NK-92 treated with Interleukin-12 subunit alpha and Interleukin-12 subunit beta, amount 100 ng/mL, for 24 hours (cell line): ENCODE measurements at regions not wholly inside any gene's neighbourhood (a gene's known extent, or its start where the extent isn't known, plus 50 kb on each side); places are given as distances from the start of the nearest gene placed in this dataset.

ENCODE experiments used
- DNase-seq: peaks from one replicate; lab custom pipeline; 2025; lab: John Stamatoyannopoulos, UW

DNA sequence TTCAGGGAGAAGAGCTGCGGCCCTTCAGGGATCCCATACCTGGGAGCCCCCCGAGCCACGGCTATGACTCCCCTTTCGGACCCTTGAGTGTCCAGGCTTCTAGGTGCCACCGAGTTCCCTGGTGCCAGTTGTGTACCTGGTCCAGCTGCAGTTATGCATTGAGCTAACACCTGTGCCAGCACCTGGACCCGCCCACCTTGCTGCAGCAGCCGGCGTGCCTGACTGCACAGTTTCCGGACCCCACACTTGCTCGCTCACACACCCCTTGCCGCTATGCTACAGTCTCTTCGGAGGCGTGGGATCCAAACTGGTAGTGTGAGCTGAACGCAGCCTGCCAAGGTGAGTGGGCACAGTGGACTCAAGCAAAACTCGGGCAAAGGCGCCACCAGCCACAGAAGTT lies 284.5 kb upstream of the ROBO1 start:
- DNase-seq, result no peak

DNA sequence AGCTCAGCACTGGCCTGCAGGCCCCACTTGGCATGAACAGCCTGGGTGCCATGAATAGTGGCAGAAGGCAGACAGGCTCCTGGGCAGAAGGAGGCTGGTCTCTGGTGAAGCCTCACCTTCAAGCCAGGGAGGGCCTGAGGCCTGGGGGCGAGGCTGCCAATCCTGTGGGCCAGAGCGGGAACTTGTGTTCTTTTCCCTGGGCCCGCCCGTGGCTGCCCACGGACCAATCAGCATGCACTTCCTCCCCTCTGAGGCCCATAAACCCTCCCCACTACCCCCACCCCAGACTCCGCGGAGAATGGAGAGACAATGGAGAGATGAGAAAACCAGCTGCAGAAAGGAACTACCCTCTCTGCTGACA lies 283.8 kb upstream of the ROBO1 start:
- DNase-seq, result no peak

DNA sequence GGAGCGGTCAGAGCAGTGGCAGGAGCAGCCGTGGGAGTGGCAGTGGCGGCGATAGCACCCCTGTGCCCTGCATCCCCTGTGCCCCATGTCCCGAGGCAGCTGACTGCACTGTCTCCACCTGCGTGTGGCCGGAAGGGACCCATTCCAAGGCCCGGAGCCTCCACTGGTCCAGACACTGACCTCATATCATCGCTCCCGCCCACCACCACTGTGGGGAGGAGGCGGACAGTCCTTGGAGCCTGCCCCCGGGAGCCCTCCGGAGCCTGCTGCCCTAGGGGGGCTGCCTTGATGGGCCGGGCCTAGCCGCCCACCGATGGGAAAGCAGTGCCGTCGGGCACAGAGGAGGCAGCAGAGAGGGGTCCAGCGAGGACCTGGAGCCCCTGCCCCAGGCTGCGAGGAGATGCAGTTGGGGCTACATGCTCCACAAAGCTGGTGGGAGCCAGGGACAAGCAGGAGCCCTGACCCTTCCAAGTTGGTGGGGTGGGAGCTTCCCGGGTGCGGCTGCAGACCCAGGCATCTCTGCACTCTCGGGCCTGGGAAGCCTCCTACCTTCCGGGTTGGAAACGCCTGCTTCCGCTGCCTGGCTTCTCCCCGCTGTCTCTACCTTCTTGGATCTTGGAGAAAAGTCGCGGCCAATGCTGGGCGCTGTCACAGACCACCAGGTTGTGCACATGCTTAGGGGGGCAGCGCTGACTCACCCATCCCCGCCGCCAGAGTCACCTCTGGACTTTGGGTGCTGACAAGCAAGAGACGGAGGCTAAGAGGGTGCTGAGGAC lies 283.2 kb upstream of the ROBO1 start:
- no peak for DNase-seq

DNA sequence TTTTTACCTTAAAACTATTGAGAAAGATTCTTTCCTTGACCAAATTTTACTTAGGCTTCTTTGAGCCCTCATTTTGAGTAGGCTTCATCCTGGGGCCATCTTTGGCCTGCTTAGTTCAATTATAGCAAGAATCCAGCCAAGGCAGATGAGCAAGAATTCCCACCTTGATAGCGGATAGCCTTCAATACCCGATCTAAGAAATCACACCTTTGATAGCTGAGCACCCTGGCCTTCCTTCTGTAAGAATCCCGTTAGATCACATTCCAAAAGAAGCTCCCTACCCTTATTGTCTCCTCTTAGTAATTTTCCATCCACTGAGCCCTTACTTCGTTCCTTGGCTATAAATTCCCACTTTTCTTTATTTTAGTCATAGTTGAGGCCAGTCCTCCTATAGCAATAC lies 275.4 kb upstream of the ROBO1 start:
- no peak for DNase-seq

DNA sequence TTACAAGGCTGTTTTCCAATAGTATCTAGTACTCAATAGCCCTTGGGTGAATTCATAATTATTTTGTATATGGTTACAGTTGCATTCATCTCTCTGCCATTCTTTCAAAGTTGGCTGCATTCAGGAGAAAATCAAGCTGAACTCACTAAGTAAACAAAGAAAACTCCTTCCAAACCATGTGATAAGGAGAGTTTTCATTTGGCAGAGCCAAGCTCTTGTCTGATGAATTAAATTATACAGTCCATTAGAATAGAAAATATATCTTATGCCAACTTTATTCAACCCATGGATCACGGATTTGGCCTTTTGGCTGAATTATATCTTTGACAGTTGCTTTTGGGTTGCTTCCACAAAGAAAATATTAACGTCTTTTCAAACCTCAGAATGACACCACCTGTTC lies 272.3 kb upstream of the ROBO1 start:
- DNase-seq, result no peak

DNA sequence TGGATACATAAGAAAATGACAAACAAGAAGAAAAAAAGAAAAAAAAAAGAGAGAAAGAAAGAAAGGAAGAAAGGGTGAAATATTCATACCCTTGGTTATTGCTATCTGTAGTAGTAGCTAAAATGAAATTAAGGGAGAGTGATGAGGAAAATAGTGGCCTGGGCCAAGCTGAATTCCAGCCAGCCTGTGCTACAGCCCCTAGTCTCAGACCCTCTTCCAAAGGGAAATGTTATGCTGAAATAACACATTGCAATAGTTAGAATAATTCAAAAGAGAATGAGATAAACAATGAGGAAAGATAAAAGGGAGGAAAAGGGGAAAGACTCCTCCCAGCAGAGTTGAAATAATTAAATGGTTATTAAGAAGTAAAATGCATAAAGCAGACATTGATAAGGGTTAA lies 268.4 kb upstream of the ROBO1 start:
- no peak for DNase-seq

DNA sequence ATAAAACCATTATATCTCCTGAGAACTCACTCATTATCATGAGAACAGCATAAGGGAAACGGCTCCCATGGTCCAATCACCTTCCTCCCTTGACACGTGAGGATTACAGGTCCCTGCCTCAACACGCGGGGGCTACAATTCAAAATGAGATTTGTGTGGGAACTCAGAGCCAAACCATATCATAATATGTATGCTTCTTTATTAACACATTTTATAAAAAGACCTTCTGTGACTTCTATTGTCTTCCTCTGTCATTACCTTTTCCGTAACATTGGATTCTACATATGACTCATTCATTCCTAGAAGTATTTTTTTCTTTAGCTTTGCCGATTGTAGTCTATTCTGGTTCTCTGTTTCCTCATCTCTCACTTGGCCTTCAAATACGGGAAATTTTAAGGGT lies 267.2 kb upstream of the ROBO1 start:
- no peak for DNase-seq

DNA sequence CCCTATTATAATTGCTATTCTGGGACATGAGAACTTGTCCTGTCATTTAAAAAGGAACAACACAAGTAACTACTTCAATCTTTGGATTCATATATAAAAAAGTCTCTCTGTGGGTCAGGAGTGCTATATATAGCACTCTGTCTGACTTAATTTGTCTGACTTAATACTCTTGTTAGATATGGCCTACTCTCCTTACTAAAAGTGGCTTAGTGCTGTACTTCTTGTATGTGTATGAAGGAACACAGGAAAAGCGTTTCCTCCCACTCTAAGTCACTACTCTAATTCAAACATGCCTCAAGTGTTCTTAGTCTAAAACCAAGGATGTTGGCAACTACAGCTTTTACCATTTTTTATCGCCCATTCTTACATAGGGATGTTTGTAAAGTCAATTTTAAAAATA lies 255.2 kb upstream of the ROBO1 start:
- DNase-seq, result no peak

DNA sequence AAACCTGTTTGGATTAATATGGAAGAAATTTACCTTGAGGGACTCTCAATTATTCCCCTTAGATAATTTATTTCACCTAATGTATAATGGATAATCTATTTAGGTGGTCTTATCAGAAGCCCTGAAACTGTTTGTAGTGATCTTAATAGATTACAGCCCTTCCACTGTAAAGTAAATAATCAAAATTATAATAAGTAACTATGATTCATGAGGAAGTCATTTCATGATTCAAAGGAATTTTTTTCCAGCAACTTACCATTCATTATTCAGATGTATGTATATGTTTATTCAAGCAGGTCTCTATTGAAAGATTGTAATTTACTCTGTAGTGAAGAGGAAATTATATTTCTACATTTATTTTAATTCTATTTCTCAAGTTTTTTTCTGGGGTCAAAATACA lies 250.6 kb upstream of the ROBO1 start:
- no peak for DNase-seq

DNA sequence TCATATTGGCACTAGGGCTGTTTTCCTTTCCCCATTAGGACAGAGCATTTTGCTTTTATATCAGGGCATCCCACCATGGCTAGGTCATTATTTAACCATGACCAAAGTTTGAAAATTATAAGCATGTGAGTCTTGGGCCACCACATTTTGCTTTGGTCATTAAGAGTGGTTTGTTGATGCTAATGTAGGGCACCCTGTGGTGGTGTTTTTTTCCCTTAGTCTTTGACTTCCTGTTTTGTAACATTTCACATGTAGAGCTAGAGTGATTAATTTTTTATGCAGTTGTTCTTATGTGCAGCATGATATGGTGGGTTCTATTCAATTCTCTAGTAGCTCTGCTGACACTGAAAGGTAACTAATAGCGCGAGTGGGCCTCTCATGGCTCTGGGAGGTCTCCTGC lies 249.6 kb upstream of the ROBO1 start:
- no peak for DNase-seq

DNA sequence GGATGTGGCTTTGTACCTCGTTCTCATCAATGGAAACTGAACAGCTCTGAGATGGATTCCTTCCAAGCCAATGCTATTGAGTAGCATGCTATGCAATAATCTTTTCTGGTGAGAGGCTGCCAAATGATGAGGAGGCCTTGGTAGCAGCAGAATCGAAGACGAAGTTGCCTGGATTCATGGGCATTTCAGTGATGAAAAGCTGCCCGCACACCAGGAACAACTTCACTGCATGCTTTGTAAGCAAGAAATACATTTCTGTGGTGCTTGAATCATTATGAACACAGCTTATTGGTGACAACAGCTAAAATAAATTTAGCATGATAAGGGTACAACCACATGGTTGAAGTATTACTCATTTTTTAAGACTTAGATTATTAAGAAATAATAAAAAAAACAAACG lies 246.8 kb upstream of the ROBO1 start:
- no peak for DNase-seq

DNA sequence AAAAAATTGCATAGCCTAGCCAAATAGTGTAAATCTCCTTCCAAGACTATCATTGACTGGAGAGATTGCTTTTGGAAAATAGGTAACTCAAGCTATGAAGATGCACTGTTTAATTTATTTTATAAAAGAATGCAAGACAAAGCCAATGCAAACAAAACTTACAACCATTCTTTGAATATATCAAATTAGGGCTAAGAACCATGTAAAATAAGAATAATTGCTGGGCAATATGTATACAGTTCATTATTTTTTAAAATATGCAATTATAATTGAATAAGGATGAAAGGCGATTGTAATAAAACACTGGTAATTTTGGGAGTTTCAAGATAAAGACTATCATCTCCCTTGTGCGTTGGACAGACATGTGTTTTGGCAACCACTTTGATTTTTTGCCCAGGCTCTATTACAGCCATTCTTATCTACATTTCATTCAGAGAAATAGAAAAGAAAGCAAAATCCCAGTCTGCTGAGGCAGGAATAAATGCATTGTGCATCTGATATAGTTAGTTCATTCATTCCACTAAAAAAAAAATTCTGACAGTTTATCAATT lies 242.3 kb upstream of the ROBO1 start:
- DNase-seq, result no peak

DNA sequence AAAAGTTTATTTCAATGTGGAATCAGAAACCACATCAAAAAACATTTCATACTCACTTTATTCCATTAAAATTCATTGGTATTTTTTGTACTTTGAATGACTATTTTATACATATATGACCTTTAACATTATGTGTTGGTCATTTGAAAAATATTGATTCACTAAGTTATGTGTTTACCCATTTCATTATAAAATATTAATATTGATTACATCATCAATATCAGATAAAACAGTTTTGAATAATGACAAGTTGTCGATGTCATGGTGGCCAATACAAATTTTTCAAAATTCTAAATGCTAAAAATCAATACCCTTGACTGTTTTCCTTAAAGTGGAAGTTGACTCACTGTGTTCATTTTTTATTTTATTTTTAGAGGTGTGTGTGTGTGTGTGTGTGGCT lies 239.7 kb upstream of the ROBO1 start:
- no peak for DNase-seq

DNA sequence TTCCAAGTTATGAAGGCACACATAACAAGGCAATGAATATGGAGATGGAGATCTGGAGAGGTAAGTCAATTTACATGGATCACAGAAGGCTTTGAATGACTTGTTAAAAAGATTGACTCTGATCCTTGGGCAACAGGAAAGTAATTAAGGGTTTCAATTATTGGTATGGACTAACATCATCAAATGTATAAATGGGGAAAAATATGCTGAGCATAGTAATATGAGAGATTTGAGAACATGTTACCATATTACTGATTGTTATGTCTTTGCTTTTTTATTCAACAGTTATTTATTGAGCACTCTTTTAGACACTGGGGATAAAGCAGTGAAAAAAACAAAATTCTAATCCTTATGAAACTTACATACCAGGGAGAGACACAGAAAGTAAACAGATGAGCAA lies 238.5 kb upstream of the ROBO1 start:
- DNase-seq, result no peak

DNA sequence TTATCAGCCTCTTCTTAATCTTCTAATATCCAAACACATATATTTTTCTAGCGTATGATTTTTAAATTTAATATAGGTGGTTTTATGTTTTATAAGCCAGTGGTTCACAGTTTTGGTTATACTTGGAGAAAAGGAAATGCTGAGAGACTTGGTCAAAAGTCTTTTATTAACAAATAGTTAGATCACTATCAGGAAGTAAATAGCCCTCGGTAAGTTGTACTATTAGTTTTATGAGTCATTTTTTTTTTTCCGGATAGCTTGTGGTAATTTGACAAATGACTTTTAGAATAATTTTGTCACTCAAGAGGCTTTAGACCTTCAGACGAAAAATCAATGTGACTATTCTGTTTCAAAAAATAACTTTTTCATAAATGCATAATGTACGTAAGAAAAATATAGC lies 232.2 kb upstream of the ROBO1 start:
- no peak for DNase-seq

DNA sequence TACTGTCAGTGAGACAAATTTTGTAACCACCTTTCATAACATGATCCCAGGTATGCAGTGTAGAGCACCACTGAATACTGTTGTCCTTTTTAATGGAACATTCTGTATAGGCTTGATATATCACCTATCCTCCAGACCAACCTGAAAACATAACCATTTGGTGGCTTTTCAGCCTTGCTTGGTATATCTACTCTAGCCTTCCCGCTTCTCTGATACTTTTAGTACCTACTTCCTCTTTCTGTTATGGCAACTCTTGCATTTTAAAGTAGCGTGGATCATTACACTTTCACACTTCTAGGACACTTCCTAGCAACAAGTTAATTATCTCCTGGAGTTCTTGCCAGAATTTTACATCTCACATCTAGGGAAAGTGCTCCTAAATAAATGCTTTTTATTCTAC lies 226.6 kb upstream of the ROBO1 start:
- DNase-seq, result no peak

DNA sequence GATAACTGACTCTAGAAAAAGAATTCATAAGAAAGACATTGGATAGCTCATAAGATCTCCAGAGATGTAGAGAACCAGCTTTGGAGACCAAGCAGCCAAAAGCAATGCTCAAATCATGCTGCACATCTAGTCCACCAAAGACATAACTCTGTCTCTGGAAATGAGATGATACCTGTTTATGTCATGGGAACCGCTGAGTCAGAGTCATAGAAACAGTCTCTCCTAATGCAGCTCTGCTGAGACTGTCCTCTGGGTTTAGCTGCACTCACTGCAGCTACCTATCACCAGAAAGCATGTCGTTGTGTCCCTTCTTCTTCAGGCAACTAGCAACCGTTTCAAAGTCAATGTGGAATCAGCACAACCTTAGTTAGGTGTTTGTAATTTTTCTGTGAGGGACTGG lies 218.5 kb upstream of the ROBO1 start:
- DNase-seq, result no peak

DNA sequence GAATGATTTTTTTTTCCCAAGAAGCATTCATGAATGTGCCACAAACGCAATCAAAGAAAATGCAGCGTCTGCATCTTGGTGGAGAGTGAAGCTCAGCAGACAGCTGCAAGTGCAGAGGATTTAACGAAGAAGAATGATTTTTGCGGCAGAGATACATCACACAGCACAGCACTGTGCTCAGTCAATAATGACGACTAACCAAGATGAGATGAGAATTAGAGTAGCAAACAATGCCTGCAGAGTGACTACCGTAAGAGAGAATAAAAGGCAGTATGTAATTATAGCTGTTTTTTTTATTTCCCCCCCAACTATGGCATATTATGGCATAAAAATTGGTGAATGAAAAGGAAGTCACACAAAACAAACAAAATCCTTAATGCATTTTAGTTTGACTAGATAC lies 218.0 kb upstream of the ROBO1 start:
- DNase-seq, result no peak

DNA sequence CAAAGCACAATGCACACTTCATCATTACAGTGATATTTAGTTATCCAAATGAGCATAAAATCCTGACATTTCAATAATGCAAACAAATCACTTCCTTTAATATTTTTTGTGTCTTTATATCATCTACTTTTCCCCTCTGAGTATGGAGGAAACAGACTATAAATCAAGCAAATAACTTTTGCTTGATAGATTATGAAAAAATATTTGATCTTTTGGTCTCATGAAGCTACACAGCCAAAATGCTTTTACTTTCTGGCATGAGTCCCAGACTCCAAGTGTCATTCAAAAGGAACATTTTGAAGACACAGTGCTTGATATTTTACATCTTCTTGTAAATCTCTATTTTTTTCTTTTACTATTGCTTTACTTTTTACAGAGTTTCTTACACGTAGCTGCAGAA lies 215.3 kb upstream of the ROBO1 start:
- DNase-seq, result no peak

DNA sequence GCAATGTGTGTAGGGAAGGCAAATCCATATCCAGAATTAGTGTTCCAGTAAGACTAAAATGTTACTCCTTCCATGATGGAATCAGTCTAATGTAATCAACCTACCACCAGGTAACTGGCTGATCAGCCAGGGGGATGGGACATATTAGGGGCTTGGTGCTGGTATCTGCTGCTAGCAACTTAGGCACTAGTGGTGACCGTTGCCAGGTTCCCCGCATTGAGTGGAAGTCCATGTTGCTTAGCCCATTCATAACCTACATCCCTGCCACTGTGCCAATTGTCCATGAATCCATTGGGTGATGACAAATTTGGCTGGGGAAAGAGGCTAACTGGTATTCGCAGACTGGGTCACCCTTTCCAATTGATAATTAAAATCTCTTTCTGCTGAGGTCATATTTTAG lies 212.2 kb upstream of the ROBO1 start:
- DNase-seq, result no peak

DNA sequence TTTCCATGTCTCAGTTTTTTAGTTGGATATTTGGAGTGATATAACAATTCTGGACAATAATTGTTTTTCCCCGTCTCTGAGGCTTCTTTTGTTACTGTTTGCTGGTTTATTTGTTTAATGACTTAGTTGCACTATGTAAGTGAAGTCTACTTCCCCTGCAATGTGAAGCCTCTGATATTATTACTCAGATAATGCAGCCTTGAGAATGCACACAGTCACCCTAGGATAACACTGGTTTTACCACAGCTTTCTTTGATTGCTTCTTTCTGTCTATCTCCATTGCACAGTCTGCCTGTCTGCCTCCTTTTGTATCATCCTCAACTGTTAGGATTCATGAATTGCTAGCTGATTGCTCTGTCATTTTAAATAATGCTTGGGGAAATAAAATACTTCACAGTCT lies 208.7 kb upstream of the ROBO1 start:
- DNase-seq, result no peak

DNA sequence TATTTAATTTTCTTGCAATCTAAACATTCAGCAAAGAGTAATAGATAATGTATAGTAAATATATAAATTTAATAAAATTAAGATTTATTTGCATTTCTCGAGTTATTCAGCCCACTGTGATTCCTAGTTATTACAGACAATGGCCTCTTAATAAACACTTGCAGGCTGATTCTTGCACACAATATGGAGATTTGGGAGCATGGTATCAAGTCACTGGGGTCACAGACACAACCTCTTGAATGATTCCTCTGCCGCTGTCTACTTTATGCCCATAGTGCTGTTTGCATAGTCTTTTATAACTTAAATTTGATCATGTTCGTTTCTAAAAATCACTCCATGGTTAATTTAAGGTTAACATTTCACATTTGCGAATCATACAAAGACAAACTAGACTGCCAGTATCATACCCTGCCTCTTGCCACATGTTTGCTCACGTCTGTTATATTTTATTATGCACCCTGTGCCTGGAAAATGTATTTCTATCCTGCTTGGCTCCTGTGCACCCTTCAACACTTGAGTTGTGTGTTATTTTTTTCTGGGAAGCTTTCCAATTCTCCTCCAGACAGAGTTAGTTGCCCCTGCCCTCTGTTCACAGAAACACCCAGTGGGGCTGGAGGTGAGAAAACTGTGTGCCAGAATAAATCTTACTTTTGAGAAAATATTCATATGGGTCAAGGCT lies 206.3 kb upstream of the ROBO1 start:
- DNase-seq, result no peak

DNA sequence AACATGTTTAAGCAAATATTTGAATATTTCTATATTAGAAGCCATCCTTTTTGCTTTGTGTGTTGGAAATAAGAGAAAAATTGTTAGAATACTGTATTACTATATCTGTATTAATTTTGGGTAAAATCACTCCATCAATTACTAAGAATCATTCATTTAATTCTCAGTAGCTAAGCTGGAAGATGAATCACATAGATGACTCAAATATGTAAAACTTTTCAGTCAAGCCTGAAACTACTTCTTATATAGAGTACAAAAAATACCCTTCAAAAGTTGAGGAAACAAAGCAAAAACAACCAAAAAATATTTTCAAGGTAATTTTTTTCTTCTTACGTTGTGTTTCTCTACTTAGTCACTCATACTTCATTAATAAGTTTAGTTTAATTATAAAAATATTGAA lies 205.7 kb upstream of the ROBO1 start:
- no peak for DNase-seq

DNA sequence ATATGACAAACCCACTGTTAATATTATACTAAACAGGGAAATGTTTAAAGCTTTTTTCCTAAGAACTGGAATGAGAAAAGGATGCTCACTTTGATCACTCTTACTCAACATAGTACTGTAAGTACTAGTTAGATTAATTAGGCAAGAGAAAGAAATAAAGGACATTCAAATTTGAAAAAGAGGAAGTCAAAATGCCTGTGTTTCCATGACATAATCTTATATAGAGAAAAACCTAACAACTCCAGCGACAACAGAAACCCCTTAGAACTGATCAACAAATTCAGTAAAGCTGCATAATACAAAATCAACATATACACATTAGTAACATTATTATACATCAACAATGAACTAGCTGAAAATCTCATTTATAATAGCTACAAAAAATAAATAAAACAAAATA lies 200.6 kb upstream of the ROBO1 start:
- no peak for DNase-seq
